ENCODE measurements at regions not wholly inside any gene's neighbourhood (a gene's known extent, or its start where the extent isn't known, plus 50 kb on each side); places are given as distances from the start of the nearest gene placed in this dataset.
A peak's percentile ranks its signal among the peaks of the same experiment; 100 is the strongest.

DNA sequence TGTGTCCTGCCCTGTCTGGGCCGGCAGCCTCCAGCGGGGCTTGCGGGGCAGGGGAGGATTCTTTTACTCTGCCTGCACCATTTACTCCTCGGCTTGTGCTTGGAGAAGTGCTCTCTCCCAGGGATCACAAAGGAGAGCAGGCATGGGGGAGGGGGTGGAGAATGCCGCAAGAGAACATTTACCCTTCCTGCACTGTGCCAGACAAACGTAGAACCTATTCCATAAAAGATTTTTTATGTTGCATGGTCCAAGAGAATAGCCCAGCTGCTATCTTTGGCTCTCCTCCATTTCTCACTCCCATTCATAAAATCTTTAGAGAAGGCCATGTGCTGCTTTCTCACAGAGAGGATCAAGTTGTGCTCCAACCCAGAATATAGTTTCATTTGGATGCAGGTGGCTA, 159.4 kb downstream of the SPTSSA start:
- no peak overlapping the region for H3K4me3 ChIP-seq (ENCODE audit: low read depth, low read length)
- DNase-seq (ENCODE audit: low read depth) = no peak
- TF ChIP-seq, protein P1, sequence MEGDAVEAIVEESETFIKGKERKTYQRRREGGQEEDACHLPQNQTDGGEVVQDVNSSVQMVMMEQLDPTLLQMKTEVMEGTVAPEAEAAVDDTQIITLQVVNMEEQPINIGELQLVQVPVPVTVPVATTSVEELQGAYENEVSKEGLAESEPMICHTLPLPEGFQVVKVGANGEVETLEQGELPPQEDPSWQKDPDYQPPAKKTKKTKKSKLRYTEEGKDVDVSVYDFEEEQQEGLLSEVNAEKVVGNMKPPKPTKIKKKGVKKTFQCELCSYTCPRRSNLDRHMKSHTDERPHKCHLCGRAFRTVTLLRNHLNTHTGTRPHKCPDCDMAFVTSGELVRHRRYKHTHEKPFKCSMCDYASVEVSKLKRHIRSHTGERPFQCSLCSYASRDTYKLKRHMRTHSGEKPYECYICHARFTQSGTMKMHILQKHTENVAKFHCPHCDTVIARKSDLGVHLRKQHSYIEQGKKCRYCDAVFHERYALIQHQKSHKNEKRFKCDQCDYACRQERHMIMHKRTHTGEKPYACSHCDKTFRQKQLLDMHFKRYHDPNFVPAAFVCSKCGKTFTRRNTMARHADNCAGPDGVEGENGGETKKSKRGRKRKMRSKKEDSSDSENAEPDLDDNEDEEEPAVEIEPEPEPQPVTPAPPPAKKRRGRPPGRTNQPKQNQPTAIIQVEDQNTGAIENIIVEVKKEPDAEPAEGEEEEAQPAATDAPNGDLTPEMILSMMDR (IDR thresholded peaks at IDR 0.05; ENCODE audit: low read depth, low read length, missing control alignments) = no peak

DNA sequence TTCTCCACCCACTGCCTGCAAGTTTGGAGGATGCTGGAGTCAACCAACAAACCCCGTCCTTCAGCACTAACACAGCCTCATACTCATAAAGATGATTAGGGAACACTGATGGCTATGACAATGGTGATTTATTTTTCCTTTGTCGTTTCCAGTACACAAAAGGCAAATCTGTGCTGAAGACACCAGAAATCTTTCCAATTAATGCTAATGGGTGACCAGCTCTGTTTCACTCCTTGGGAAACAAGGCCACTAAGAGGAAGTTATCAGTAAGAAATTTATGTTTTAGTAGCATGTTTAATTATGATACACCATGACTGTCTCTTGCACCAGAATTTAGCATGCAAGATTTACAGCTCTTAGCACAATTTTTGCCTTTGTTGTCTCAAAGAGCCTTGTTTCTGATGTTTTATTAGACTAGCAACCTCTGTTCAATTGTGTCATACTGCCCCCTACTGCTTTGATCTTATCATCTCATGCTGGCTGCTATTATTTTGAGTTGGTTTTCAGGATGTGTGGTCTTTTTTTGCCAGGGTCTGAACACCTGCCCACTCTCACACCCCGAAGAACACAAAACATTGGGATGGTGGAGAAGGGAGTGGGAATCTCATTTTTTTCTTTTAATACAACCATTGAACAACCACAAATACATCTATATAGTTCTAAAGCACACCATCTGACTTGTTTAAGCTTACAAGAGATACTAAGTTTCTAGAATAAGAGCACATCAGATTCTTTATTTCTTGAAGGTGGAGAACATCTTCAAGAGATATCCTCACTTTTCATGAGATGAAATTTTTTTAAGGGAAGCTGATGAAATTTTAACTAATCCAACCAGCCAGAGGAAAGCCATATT, 160.9 kb downstream of the SPTSSA start:
- no peak for DNase-seq (ENCODE audit: low read depth)
- TF ChIP-seq, protein P1 (IDR thresholded peaks at IDR 0.05; ENCODE audit: low read depth, low read length, missing control alignments) = peak; percentile 60
- no peak overlapping the region for H3K4me3 ChIP-seq (ENCODE audit: low read depth, low read length)

DNA sequence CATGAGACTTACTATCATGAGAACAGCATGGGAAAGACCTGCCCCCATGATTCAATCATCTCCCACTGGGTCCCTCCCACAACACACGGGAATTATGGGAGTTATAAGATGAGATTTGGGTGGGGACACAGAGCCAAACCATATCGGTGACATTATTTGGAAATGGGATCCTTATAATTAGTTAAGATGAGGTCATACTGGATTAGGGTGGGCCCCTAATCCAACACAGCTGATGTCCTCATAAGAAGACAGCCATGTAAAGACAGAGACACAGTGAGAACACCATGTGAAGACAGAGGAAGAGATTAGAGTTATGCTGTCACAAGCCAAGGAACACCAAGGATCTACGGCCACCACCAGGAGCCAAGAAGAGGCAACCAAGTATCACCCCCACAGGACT, 161.7 kb downstream of the SPTSSA start:
- no peak overlapping the region for H3K4me3 ChIP-seq (ENCODE audit: low read depth, low read length)
- DNase-seq (ENCODE audit: low read depth) = no peak
- TF ChIP-seq, protein P1 (IDR thresholded peaks at IDR 0.05; ENCODE audit: low read depth, low read length, missing control alignments) = no peak

DNA sequence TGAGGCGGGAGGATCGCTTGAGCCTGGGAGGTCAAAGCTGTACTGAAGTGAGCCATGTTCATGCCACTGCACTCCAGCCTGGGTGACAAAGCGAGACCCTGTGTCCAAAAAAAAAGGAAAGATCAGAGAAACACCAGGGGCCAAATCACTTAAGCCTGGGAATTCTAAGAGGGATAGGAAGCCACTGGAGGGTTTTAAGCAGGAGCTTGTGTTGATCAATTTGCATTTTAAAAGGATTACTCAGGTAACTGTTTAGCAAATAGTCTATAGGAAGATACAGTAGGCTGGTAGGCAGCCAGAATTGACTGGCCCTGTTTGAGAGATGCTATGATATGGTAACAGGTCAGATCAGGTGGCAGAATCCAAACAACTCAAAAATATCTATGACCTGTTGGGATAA, 162.7 kb downstream of the SPTSSA start:
- DNase-seq (ENCODE audit: low read depth) = no peak
- TF ChIP-seq, protein P1 (IDR thresholded peaks at IDR 0.05; ENCODE audit: low read depth, low read length, missing control alignments) = no peak

DNA sequence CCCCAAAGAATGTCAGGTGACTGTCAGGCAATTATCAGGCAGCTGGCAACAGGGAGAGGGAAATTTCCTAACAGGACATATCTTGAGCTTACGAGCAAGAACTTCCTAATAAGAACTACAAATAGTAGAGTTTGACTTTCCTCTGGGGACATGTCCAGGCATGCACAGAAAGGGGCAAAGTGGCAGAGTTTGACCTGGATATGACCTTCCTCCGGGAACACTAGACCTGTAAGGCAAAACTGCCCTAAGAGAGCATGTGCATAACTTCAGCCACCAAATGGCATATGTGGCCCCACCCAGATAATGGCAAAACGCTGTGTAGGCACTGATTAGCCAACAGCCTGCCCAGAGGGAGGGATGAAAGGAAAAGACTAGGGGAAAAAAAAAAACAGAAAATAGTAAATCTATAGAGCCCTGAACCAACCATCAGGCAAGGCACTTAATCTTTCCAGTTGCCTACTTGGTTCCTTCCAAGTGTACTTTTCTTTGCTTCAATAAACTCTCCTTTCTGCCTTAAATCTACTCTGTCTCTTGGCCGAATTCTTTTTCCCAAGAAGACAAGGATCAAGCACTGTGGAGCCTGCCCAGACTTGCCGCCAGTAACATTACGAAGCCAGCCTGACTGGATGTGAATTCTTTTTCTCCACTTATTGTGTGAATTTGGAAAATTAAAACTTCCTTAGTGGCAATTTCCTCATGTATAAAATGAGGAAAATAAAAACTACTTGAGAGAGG, 164.1 kb downstream of the SPTSSA start:
- no peak for DNase-seq (ENCODE audit: low read depth)
- TF ChIP-seq, protein P1 (IDR thresholded peaks at IDR 0.05; ENCODE audit: low read depth, low read length, missing control alignments) = no peak
- H3K4me3 ChIP-seq (ENCODE audit: low read depth, low read length) = no peak overlapping the region

More for the DNA sequence above, 162.7 kb downstream of the SPTSSA start:
- H3K4me3 ChIP-seq (ENCODE audit: low read depth, low read length) = no peak overlapping the region

DNA sequence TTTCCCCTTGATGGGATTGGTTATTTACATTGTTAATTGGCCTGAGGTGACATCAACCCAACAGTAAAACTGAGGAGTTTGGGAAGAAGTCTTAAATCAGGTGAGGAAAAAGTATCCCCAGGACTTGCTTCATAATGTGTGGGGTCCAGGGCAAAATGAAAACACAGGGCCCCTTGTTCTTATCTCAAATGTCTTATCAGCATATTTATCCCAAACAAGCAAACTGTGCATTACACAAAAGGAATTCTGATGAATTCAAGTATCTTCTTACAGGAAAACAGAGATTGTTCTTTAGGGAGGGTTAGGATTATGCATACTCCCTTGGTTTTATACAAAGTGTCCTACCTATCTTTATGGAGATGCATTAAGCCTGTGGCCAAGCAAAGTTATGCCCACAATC, 178.4 kb downstream of the SPTSSA start:
- H3K4me3 ChIP-seq (ENCODE audit: low read depth, low read length) = no peak overlapping the region
- TF ChIP-seq, protein P1 (IDR thresholded peaks at IDR 0.05; ENCODE audit: low read depth, low read length, missing control alignments) = no peak
- no peak for DNase-seq (ENCODE audit: low read depth)

Data from GM12864 (cell line).